ENCODE measurements at regions not wholly inside any gene's neighbourhood (a gene's known extent, or its start where the extent isn't known, plus 50 kb on each side); places are given as distances from the start of the nearest gene placed in this dataset.
A peak's percentile ranks its signal among the peaks of the same experiment; 100 is the strongest.

GRCh38 chr17:72560303-72561247, 439.8 kb downstream of the SOX9 start:
- no peak overlapping the region for H3K4me3 ChIP-seq (replicated peaks in 1 of 3)
- DNase-seq = peak; percentile 15 to 22
- TF ChIP-seq CTCF (IDR thresholded peaks at IDR 0.05) (peak; percentile 52 to 88 (median 60)), POLR2A (IDR thresholded peaks at IDR 0.05) (no peak)
- no peaks in the 10 kb centered on the region for H3K36me3 ChIP-seq
- H3K27ac ChIP-seq = no peak overlapping the region
- H3K9me3 ChIP-seq = no peaks in the 10 kb centered on the region
- WGBS, 2 donors = 49 to 66% methylated on average over 16 to 20 of the region's 24 CpGs
- H3K27me3 ChIP-seq = no peaks in the 10 kb centered on the region
- intact Hi-C loops (cut with DNase I) = no loop called here
- peaks cover 0 to 23% of the 10 kb centered on the region in 2 donors for H3K4me1 ChIP-seq

GRCh38 chr17:72561266-72561665, 440.4 kb downstream of the SOX9 start:
- no peak for DNase-seq
- no peak overlapping the region for H3K27ac ChIP-seq
- no peak for TF ChIP-seq POLR2A (IDR thresholded peaks at IDR 0.05)
- no peak for TF ChIP-seq CTCF (IDR thresholded peaks at IDR 0.05)
- intact Hi-C loops (cut with DNase I) = no loop called here
- 56 to 73% methylated on average over 5 of the region's 5 CpGs for WGBS, 2 donors
- no peaks in the 10 kb centered on the region for H3K9me3 ChIP-seq
- H3K27me3 ChIP-seq = no peaks in the 10 kb centered on the region
- peaks cover 0 to 23% of the 10 kb centered on the region in 2 donors for H3K4me1 ChIP-seq
- no peak overlapping the region for H3K4me3 ChIP-seq (replicated peaks in 1 of 3)
- no peaks in the 10 kb centered on the region for H3K36me3 ChIP-seq

DNA sequence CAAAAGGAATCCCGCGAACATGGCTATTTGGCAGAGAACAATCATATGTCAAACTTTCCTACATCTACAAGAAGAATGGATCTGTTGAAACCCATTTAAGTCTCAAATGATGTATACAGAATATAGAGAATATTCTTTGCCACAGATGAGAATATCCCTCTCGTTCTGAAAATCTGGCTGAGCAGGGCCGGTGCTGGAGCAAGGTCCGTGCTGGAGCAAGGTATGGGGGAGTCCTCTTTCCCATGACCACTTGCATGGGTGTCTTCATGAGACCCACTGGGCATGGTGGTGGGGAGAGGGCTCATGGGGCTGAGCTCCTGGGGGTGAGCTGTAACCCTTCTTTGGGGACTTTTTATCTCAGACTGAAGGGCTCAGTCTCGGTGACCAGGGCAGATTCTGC, 440.9 kb downstream of the SOX9 start:
- no peaks in the 10 kb centered on the region for H3K36me3 ChIP-seq
- DNase-seq = no peak
- 91 to 92% methylated on average over 6 of the region's 6 CpGs for WGBS, 2 donors
- no peaks in the 10 kb centered on the region for H3K9me3 ChIP-seq
- no peak for TF ChIP-seq CTCF (IDR thresholded peaks at IDR 0.05)
- no peak for TF ChIP-seq POLR2A (IDR thresholded peaks at IDR 0.05)
- H3K27me3 ChIP-seq = no peaks in the 10 kb centered on the region
- intact Hi-C loops (cut with DNase I) = no loop called here
- no peak overlapping the region for H3K27ac ChIP-seq
- H3K4me3 ChIP-seq (replicated peaks in 1 of 3) = no peak overlapping the region
- peaks cover 0 to 23% of the 10 kb centered on the region in 2 donors for H3K4me1 ChIP-seq

DNA sequence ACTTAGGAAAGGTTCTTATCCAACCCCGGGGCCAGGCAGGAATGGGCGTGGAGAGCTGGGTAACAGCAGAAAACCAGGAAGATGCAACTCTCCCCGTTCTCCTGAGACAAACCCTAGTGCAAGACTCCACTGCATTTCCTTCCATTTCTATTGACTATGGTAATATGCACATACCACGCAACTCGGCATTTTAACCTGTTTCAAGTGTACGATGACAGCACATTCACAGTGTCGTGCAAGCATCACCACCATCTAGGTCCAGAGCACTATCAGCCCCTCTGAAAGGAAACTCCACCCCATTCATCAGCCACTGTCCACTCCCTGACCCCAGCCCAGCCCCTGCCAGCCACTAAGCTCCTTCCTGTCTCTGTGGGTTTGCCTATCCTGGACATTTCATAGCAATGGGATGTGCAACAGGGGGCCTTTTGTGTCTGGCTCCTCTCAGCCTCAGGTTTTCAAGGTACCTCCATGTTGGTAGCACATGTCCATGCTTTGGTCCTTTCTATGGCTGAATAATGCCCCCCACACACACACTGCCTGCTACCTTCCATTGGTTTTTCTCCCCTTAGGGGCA, 441.9 kb downstream of the SOX9 start:
- Histone ChIP-seq H3K27me3 (no peaks in the 10 kb centered on the region), H3K9me3 (no peaks in the 10 kb centered on the region), H3K4me3 (replicated peaks in 1 of 3) (no peak overlapping the region), H3K36me3 (no peaks in the 10 kb centered on the region), H3K4me1 (peaks cover 0 to 15% of the 10 kb centered on the region in 2 donors), H3K27ac (no peak overlapping the region)
- 67 to 73% methylated on average over 7 of the region's 7 CpGs for WGBS, 2 donors
- no peak for DNase-seq
- no peak for TF ChIP-seq CTCF (IDR thresholded peaks at IDR 0.05)
- no peak for TF ChIP-seq POLR2A (IDR thresholded peaks at IDR 0.05)
- intact Hi-C loops (cut with DNase I) = no loop called here

GRCh38 chr17:72563952-72564351, 443.1 kb downstream of the SOX9 start:
- Histone ChIP-seq H3K9me3 (no peaks in the 10 kb centered on the region), H3K27me3 (no peaks in the 10 kb centered on the region), H3K27ac (no peak overlapping the region), H3K36me3 (no peaks in the 10 kb centered on the region), H3K4me3 (replicated peaks in 1 of 3) (no peak overlapping the region), H3K4me1 (peaks cover 0 to 3% of the 10 kb centered on the region in 2 donors)
- no peak for DNase-seq
- intact Hi-C loops (cut with DNase I) = no loop called here
- TF ChIP-seq POLR2A (IDR thresholded peaks at IDR 0.05) = no peak
- TF ChIP-seq CTCF (IDR thresholded peaks at IDR 0.05) = no peak
- WGBS, 2 donors = 82 to 87% methylated on average over 7 of the region's 7 CpGs

Measured in thyroid gland (tissue), 4 donors.